GM19372 (cell line): ENCODE measurements at regions not wholly inside any gene's neighbourhood (a gene's known extent, or its start where the extent isn't known, plus 50 kb on each side); places are given as distances from the start of the nearest gene placed in this dataset.
A peak's percentile ranks its signal among the peaks of the same experiment; 100 is the strongest.

ENCODE experiments used
- ATAC-seq: cut with Tn5 transposase; IDR thresholded peaks from one replicate; pipeline ENCODE4 v1.9.1; 2021; ENCODE audit warnings: mild to moderate bottlenecking, low read depth, moderate library complexity; ENCODE audit not compliant: unreplicated experiment

- no peak for ATAC-seq
These were observed 1219.8 kb downstream of the GATA3 start for GRCh38 chr10:9274206-9274755.

GRCh38 chr10:9275861-9276260, 1221.4 kb downstream of the GATA3 start:
- no peak for ATAC-seq

- no peak for ATAC-seq
These were observed 1231.2 kb downstream of the GATA3 start for GRCh38 chr10:9285690-9286089.

- ATAC-seq = no peak
These were observed 1235.3 kb downstream of the GATA3 start for GRCh38 chr10:9289811-9290210.

- ATAC-seq = no peak
These were observed 1236.6 kb downstream of the GATA3 start for GRCh38 chr10:9291081-9291480.

- ATAC-seq = peak; percentile 45
These were observed 1239.7 kb downstream of the GATA3 start for GRCh38 chr10:9294132-9294663.

- ATAC-seq = peak; percentile 92
These were observed 1240.4 kb downstream of the GATA3 start for GRCh38 chr10:9294865-9295264.

GRCh38 chr10:9296190-9296589, 1241.7 kb downstream of the GATA3 start:
- ATAC-seq = no peak

GRCh38 chr10:9297580-9297979, 1243.1 kb downstream of the GATA3 start:
- no peak for ATAC-seq

GRCh38 chr10:9299966-9300365, 1245.5 kb downstream of the GATA3 start:
- ATAC-seq = no peak

- no peak for ATAC-seq
These were observed 1246.7 kb downstream of the GATA3 start for GRCh38 chr10:9301148-9301547.

GRCh38 chr10:9301554-9301953, 1247.1 kb downstream of the GATA3 start:
- no peak for ATAC-seq

GRCh38 chr10:9302140-9302746, 1247.8 kb downstream of the GATA3 start:
- no peak for ATAC-seq

- ATAC-seq = no peak
These were observed 1250.6 kb downstream of the GATA3 start for GRCh38 chr10:9305018-9305655.

- ATAC-seq = no peak
These were observed 1257.4 kb downstream of the GATA3 start for GRCh38 chr10:9311702-9312499.

GRCh38 chr10:9315292-9315691, 1260.8 kb downstream of the GATA3 start:
- no peak for ATAC-seq

- no peak for ATAC-seq
These were observed 1277.1 kb downstream of the GATA3 start for GRCh38 chr10:9331583-9332008.

- ATAC-seq = no peak
These were observed 1279.8 kb downstream of the GATA3 start for GRCh38 chr10:9334270-9334669.

GRCh38 chr10:9339716-9340115, 1285.2 kb downstream of the GATA3 start:
- no peak for ATAC-seq

- ATAC-seq = peak; percentile 71
These were observed 1288.5 kb downstream of the GATA3 start for GRCh38 chr10:9342885-9343570.
